ENCODE measurements at regions not wholly inside any gene's neighbourhood (a gene's known extent, or its start where the extent isn't known, plus 50 kb on each side); places are given as distances from the start of the nearest gene placed in this dataset.

GRCh38 chr1:34354367-34354766 lies 177.7 kb downstream of the C1orf94 start:
- no peaks in the 10 kb centered on the region for H3K4me1 ChIP-seq (ENCODE audit: control insufficient read depth in 2 of 2, insufficient read depth in 2 of 2, low read length in 2 of 2)
- TF ChIP-seq EZH2 (IDR thresholded peaks at IDR 0.05; ENCODE audit: borderline replicate concordance, insufficient read depth, low read depth, low read length, poor library complexity, severe bottlenecking) (no peak), CTCF (IDR thresholded peaks at IDR 0.05) (no peak)

GRCh38 chr1:34356853-34357252 lies 180.1 kb downstream of the C1orf94 start:
- Mint-ChIP-seq H3K4me3 (no peak overlapping the region), H3K27me3 (peaks cover 25% of the 10 kb centered on the region), H3K4me1 (no peaks in the 10 kb centered on the region), H3K9me3 (ENCODE audit: insufficient read depth) (no peaks in the 10 kb centered on the region), H3K27ac (no peak overlapping the region)
- Histone ChIP-seq H3K36me3 (replicated peaks in 1 of 2; ENCODE audit: control extremely low read depth in 1 of 2, control insufficient read depth in 1 of 2, extremely low read depth in 1 of 2, insufficient read depth in 2 of 2, low read length in 1 of 2) (no peaks in the 10 kb centered on the region), H4K20me1 (ENCODE audit: control insufficient read depth, insufficient read depth, low read length, poor library complexity, severe bottlenecking) (no peaks in the 10 kb centered on the region), H3K4me2 (replicated peaks; ENCODE audit: low read depth, low read length, poor library complexity, severe bottlenecking) (no peak overlapping the region), H3K4me3 (ENCODE audit: control extremely low read depth in 1 of 5, extremely low read depth in 1 of 5, insufficient read depth in 1 of 5, low read depth in 2 of 5, low read length in 4 of 5) (no peak overlapping the region), H3K79me2 (ENCODE audit: control insufficient read depth, insufficient read depth, low read length) (no peaks in the 10 kb centered on the region), H3K9me3 (ENCODE audit: control extremely low read depth in 1 of 3, control insufficient read depth in 2 of 3, insufficient read depth in 1 of 3, low read length in 2 of 3) (no peaks in the 10 kb centered on the region), H3K9ac (ENCODE audit: low read length) (no peak overlapping the region), H3K27ac (ENCODE audit: low read length in 2 of 2) (no peak overlapping the region), H3K4me1 (ENCODE audit: control insufficient read depth in 2 of 2, insufficient read depth in 2 of 2, low read length in 2 of 2) (no peaks in the 10 kb centered on the region), H2AFZ (ENCODE audit: insufficient read depth, low read depth, low read length, poor library complexity, severe bottlenecking) (no peak overlapping the region), H3K27me3 (replicated peaks in 1 of 4; ENCODE audit: control extremely low read depth in 1 of 4, control insufficient read depth in 3 of 4, insufficient read depth in 4 of 4, low read length in 3 of 4) (peaks cover 0 to 10% (median 0%) of the 10 kb centered on the region in 4 experiments)
- intact Hi-C loops (cut with micrococcal nuclease): no loop called here
- 83% methylated on average over 3 of the region's 4 CpGs for WGBS (ENCODE audit: insufficient coverage)
- ATAC-seq (ENCODE audit: low read depth): no peak
- CTCF ChIA-PET: no interaction called here
- POLR2A ChIA-PET: no interaction called here
- no peak for DNase-seq
- TF ChIP-seq CTCF (IDR thresholded peaks at IDR 0.05): no peak
- no peak for TF ChIP-seq EZH2 (IDR thresholded peaks at IDR 0.05; ENCODE audit: borderline replicate concordance, insufficient read depth, low read depth, low read length, poor library complexity, severe bottlenecking)

More at GRCh38 chr1:34354367-34354766, 177.7 kb downstream of the C1orf94 start:
- Histone ChIP-seq H3K79me2 (ENCODE audit: control insufficient read depth, insufficient read depth, low read length) (no peaks in the 10 kb centered on the region), H2AFZ (ENCODE audit: insufficient read depth, low read depth, low read length, poor library complexity, severe bottlenecking) (no peak overlapping the region), H3K4me2 (replicated peaks; ENCODE audit: low read depth, low read length, poor library complexity, severe bottlenecking) (no peak overlapping the region), H3K27ac (ENCODE audit: low read length in 2 of 2) (no peak overlapping the region), H3K36me3 (replicated peaks in 1 of 2; ENCODE audit: control extremely low read depth in 1 of 2, control insufficient read depth in 1 of 2, extremely low read depth in 1 of 2, insufficient read depth in 2 of 2, low read length in 1 of 2) (no peaks in the 10 kb centered on the region), H3K27me3 (replicated peaks in 1 of 4; ENCODE audit: control extremely low read depth in 1 of 4, control insufficient read depth in 3 of 4, insufficient read depth in 4 of 4, low read length in 3 of 4) (peaks cover 0 to 6% (median 0%) of the 10 kb centered on the region in 4 experiments), H3K9me3 (ENCODE audit: control extremely low read depth in 1 of 3, control insufficient read depth in 2 of 3, insufficient read depth in 1 of 3, low read length in 2 of 3) (no peaks in the 10 kb centered on the region), H3K4me3 (ENCODE audit: control extremely low read depth in 1 of 5, extremely low read depth in 1 of 5, insufficient read depth in 1 of 5, low read depth in 2 of 5, low read length in 4 of 5) (no peak overlapping the region), H3K9ac (ENCODE audit: low read length) (no peak overlapping the region), H4K20me1 (ENCODE audit: control insufficient read depth, insufficient read depth, low read length, poor library complexity, severe bottlenecking) (no peaks in the 10 kb centered on the region)
- Mint-ChIP-seq H3K27me3 (peaks cover 16% of the 10 kb centered on the region), H3K27ac (no peak overlapping the region), H3K4me1 (no peaks in the 10 kb centered on the region), H3K9me3 (ENCODE audit: insufficient read depth) (no peaks in the 10 kb centered on the region), H3K4me3 (no peak overlapping the region)
- ChIA-PET POLR2A (no interaction called here), CTCF (no interaction called here)
- intact Hi-C loops (cut with micrococcal nuclease): no loop called here
- 100% methylated on average over 1 of the region's 2 CpGs for WGBS (ENCODE audit: insufficient coverage)
- no peak for DNase-seq
- no peak for ATAC-seq (ENCODE audit: low read depth)

All from B cell (primary cell).